Esophagus (tissue), 2 donors: ENCODE measurements at regions not wholly inside any gene's neighbourhood (a gene's known extent, or its start where the extent isn't known, plus 50 kb on each side); places are given as distances from the start of the nearest gene placed in this dataset.

Experiments used
- H3K27ac ChIP-seq, 2 donors: one replicate each; pipeline ENCODE4 v1.5.1; 2013; ENCODE audit warnings: low read depth in 2 of 2, mild to moderate bottlenecking in 2 of 2, inconsistent platforms in 1 of 2, low read length in 1 of 2, moderate library complexity in 1 of 2
- H3K27me3 ChIP-seq, 2 donors: one replicate each; pipeline ENCODE4 v1.6.1; 2013; ENCODE audit warnings: low read length in 2 of 2, control low read depth in 1 of 2, mild to moderate bottlenecking in 1 of 2; ENCODE audit not compliant: insufficient read depth in 2 of 2, control insufficient read depth in 1 of 2
- H3K36me3 ChIP-seq, 2 donors: one replicate each; pipeline ENCODE4 v1.6.1; 2013; ENCODE audit warnings: low read length in 1 of 2; ENCODE audit not compliant: control insufficient read depth in 2 of 2, insufficient read depth in 2 of 2
- H3K4me1 ChIP-seq, 2 donors: one replicate each; pipeline ENCODE4 v1.6.1; 2013; ENCODE audit warnings: low read length in 1 of 2; ENCODE audit not compliant: control insufficient read depth in 2 of 2, insufficient read depth in 2 of 2
- H3K4me3 ChIP-seq, 2 donors: one replicate each; pipeline ENCODE4 v1.5.1; 2013; ENCODE audit warnings: low read length in 2 of 2, mild to moderate bottlenecking in 2 of 2, low read depth in 1 of 2, moderate library complexity in 1 of 2
- H3K9me3 ChIP-seq, 2 donors: one replicate each; pipeline ENCODE4 v1.6.1; 2013; ENCODE audit warnings: mild to moderate bottlenecking in 2 of 2, low read depth in 1 of 2, low read length in 1 of 2, moderate library complexity in 1 of 2; ENCODE audit not compliant: control insufficient read depth in 2 of 2, insufficient read depth in 1 of 2
- WGBS, 2 donors: extraction: QIAGEN DNeasy Blood & Tissue Kit; methylation state at CpG; one replicate each; pipeline ENCODE4 v1.1.7; 2013; 5-methylcytosine and 5-hydroxymethylcytosine counted together
- donor health status: healthy with polysubstance abuse.
- donor health status: Bipolar disorder and iron deficiency.

GRCh38 chr14:38339696-38340095 is 83.8 kb upstream of the CLEC14A start:
- 86 to 98% methylated on average over 1 of the region's 1 CpG for WGBS, 2 donors
- H3K9me3 ChIP-seq: peaks cover 0 to 2% of the 10 kb centered on the region in 2 donors

GRCh38 chr14:38336298-38336697 is 80.4 kb upstream of the CLEC14A start:
- H3K4me1 ChIP-seq: no peaks in the 10 kb centered on the region
- no peak overlapping the region for H3K27ac ChIP-seq
- no peaks in the 10 kb centered on the region for H3K27me3 ChIP-seq
- H3K4me3 ChIP-seq: no peak overlapping the region
- no peaks in the 10 kb centered on the region for H3K9me3 ChIP-seq
- H3K36me3 ChIP-seq: no peaks in the 10 kb centered on the region

More at GRCh38 chr14:38339696-38340095, 83.8 kb upstream of the CLEC14A start:
- no peak overlapping the region for H3K27ac ChIP-seq
- H3K36me3 ChIP-seq: no peaks in the 10 kb centered on the region
- H3K4me1 ChIP-seq: no peaks in the 10 kb centered on the region
- H3K27me3 ChIP-seq: no peaks in the 10 kb centered on the region
- no peak overlapping the region for H3K4me3 ChIP-seq

GRCh38 chr14:38330275-38330674 is 74.4 kb upstream of the CLEC14A start:
- Histone ChIP-seq H3K4me3 (no peak overlapping the region), H3K27ac (no peak overlapping the region), H3K9me3 (no peaks in the 10 kb centered on the region), H3K27me3 (no peaks in the 10 kb centered on the region), H3K4me1 (no peaks in the 10 kb centered on the region), H3K36me3 (no peaks in the 10 kb centered on the region)
- WGBS, 2 donors: 63 to 72% methylated on average over 2 of the region's 2 CpGs

GRCh38 chr14:38329246-38329645 is 73.4 kb upstream of the CLEC14A start:
- Histone ChIP-seq H3K36me3 (no peaks in the 10 kb centered on the region), H3K27me3 (no peaks in the 10 kb centered on the region), H3K4me1 (no peaks in the 10 kb centered on the region), H3K9me3 (no peaks in the 10 kb centered on the region), H3K4me3 (no peak overlapping the region), H3K27ac (no peak overlapping the region)
- 58 to 62% methylated on average over 1 of the region's 1 CpG for WGBS, 2 donors

GRCh38 chr14:38316922-38317321 is 61.0 kb upstream of the CLEC14A start:
- no peak overlapping the region for H3K4me3 ChIP-seq
- H3K36me3 ChIP-seq: no peaks in the 10 kb centered on the region
- WGBS, 2 donors: 59 to 77% methylated on average over 3 of the region's 3 CpGs
- no peaks in the 10 kb centered on the region for H3K27me3 ChIP-seq
- peaks cover 0 to 2% of the 10 kb centered on the region in 2 donors for H3K9me3 ChIP-seq
- no peaks in the 10 kb centered on the region for H3K4me1 ChIP-seq
- no peak overlapping the region for H3K27ac ChIP-seq

- Histone ChIP-seq H3K27ac (no peak overlapping the region), H3K27me3 (no peaks in the 10 kb centered on the region), H3K4me1 (no peaks in the 10 kb centered on the region), H3K4me3 (no peak overlapping the region), H3K9me3 (no peaks in the 10 kb centered on the region), H3K36me3 (no peaks in the 10 kb centered on the region)
Measured at GRCh38 chr14:38311655-38312054, 55.8 kb upstream of the CLEC14A start.

- Histone ChIP-seq H3K36me3 (no peaks in the 10 kb centered on the region), H3K4me1 (no peaks in the 10 kb centered on the region), H3K9me3 (no peaks in the 10 kb centered on the region), H3K4me3 (no peak overlapping the region), H3K27ac (no peak overlapping the region), H3K27me3 (no peaks in the 10 kb centered on the region)
- WGBS, 2 donors: 48 to 53% methylated on average over 3 of the region's 3 CpGs
Measured at GRCh38 chr14:38310420-38310995, 54.6 kb upstream of the CLEC14A start.

- Histone ChIP-seq H3K27me3 (no peaks in the 10 kb centered on the region), H3K36me3 (no peaks in the 10 kb centered on the region), H3K4me3 (no peak overlapping the region), H3K27ac (no peak overlapping the region), H3K4me1 (no peaks in the 10 kb centered on the region), H3K9me3 (no peaks in the 10 kb centered on the region)
- 82 to 87% methylated on average over 5 of the region's 5 CpGs for WGBS, 2 donors
Measured at GRCh38 chr14:38309522-38310277, 53.8 kb upstream of the CLEC14A start.
